PFSK-1 (cell line): ENCODE measurements at regions not wholly inside any gene's neighbourhood (a gene's known extent, or its start where the extent isn't known, plus 50 kb on each side); places are given as distances from the start of the nearest gene placed in this dataset.

Experiments
- FOXP2 ChIP-seq: optimal IDR thresholded peaks from 2 replicates; pipeline ENCODE3; 2011; ENCODE audit warnings: borderline replicate concordance, control low read depth, inconsistent platforms; ENCODE audit not compliant: insufficient read depth; ENCODE audit errors: extremely low read length, extremely low read depth
- POLR2AphosphoS5 ChIP-seq: IDR thresholded peaks from 2 replicates; pipeline ENCODE4 v1.6.1; 2012; ENCODE audit warnings: low read depth, mild to moderate bottlenecking, control low read depth, low read length, moderate library complexity
- REST ChIP-seq, 2 experiments: IDR thresholded peaks; 2 replicates each; pipeline versions ENCODE4 v1.6.1 to v1.8.0; 2011 to 2012; ENCODE audit warnings: low read depth in 2 of 2, low read length in 2 of 2, control low read depth in 1 of 2, inconsistent platforms in 1 of 2, mild to moderate bottlenecking in 1 of 2, moderate library complexity in 1 of 2; ENCODE audit not compliant: insufficient read depth in 1 of 2
- SIN3A ChIP-seq: IDR thresholded peaks from 2 replicates; pipeline ENCODE4 v1.6.1; 2012; ENCODE audit warnings: mild to moderate bottlenecking, low read length, moderate library complexity, borderline replicate concordance; ENCODE audit not compliant: insufficient read depth
- TAF1 ChIP-seq: IDR thresholded peaks from 2 replicates; pipeline ENCODE4 v1.6.1; 2012; ENCODE audit warnings: low read length, control low read depth, borderline replicate concordance; ENCODE audit not compliant: insufficient read depth

- TF ChIP-seq REST (IDR thresholded peaks at IDR 0.05; ENCODE audit: insufficient read depth in 1 of 2, low read depth in 2 of 2, low read length in 2 of 2) (no peak), SIN3A (no peak), POLR2AphosphoS5 (no peak), TAF1 (no peak), FOXP2 (no peak)
Measured at GRCh38 chr11:79942646-79943045, 501.8 kb upstream of the TENM4 start.
